IMR-90 (cell line): ENCODE measurements at regions not wholly inside any gene's neighbourhood (a gene's known extent, or its start where the extent isn't known, plus 50 kb on each side); places are given as distances from the start of the nearest gene placed in this dataset.

Experiments used
- ATAC-seq: fragments of 200-7000 bp; cut with Tn5 transposase; 2 replicates; pipeline ENCODE4 v1.9.1; 2020; ENCODE audit warnings: low read depth, mild to moderate bottlenecking, moderate library complexity
- BruUV-seq: library from RNA; stranded (reverse); fragments of 400-500 nt; replicated peaks from 2 replicates; lab custom pipeline; 2021; lab: Mats Ljungman, UMichigan
- CTCF ChIA-PET: fragments of 300-600 bp; formaldehyde crosslinking; extraction: SDS; loops from one replicate; lab custom pipeline; 2021; ENCODE audit warnings: antibody characterized with exemption; lab: Yijun Ruan, JAX
- POLR2A ChIA-PET: fragments of 300-600 bp; sonication (Branson Sonifier 250); formaldehyde crosslinking; loops from one replicate; lab custom pipeline; 2022; ENCODE audit warnings: antibody characterized with exemption; ENCODE audit not compliant: unreplicated experiment; lab: Charles Lee
- DNase-seq: peaks from one replicate; pipeline ENCODE4 v3.0.0; 2013
- H2AFZ ChIP-seq: replicated peaks from 2 replicates; pipeline ENCODE3; 2013; ENCODE audit warnings: low read length, mild to moderate bottlenecking; ENCODE audit not compliant: poor library complexity
- H2AK5ac ChIP-seq: 2 replicates; pipeline ENCODE4 v1.6.1; 2013; ENCODE audit warnings: low read depth, low read length, inconsistent platforms
- H2AK9ac ChIP-seq: replicated peaks from 2 replicates; pipeline ENCODE3; 2013; ENCODE audit warnings: mild to moderate bottlenecking, low read depth, low read length, moderate library complexity; ENCODE audit not compliant: poor library complexity
- H2BK120ac ChIP-seq: 2 replicates; pipeline ENCODE4 v1.6.1; 2013; ENCODE audit warnings: low read depth, low read length, inconsistent platforms
- H2BK15ac ChIP-seq: 3 replicates; pipeline ENCODE4 v1.6.1; 2013; ENCODE audit warnings: low read depth, low read length, inconsistent platforms
- H2BK20ac ChIP-seq: 2 replicates; pipeline ENCODE4 v1.6.1; 2013; ENCODE audit warnings: low read depth, mild to moderate bottlenecking, inconsistent platforms, low read length, moderate library complexity
- H2BK5ac ChIP-seq: 2 replicates; pipeline ENCODE4 v1.6.1; 2013; ENCODE audit warnings: mild to moderate bottlenecking, low read depth, low read length, inconsistent platforms; ENCODE audit not compliant: poor library complexity, severe bottlenecking
- H3K14ac ChIP-seq: replicated peaks from 2 replicates; pipeline ENCODE4 v1.6.1; 2013; ENCODE audit warnings: low read depth, low read length, inconsistent platforms
- H3K18ac ChIP-seq: 2 replicates; pipeline ENCODE4 v1.6.1; 2013; ENCODE audit warnings: low read depth, low read length, control low read depth
- H3K23ac ChIP-seq: 2 replicates; pipeline ENCODE4 v1.6.1; 2013; ENCODE audit warnings: low read depth, low read length, inconsistent platforms
- H3K27ac ChIP-seq: 2 replicates; pipeline ENCODE4 v1.5.1; 2013; ENCODE audit warnings: mild to moderate bottlenecking, control low read depth, low read length; ENCODE audit not compliant: insufficient read depth
- H3K27me3 ChIP-seq: 2 replicates; pipeline ENCODE4 v1.6.1; 2013; ENCODE audit warnings: low read length; ENCODE audit not compliant: control insufficient read depth, insufficient read depth
- H3K36me3 ChIP-seq: 2 replicates; pipeline ENCODE4 v1.6.1; 2013; ENCODE audit warnings: low read length, mixed read lengths; ENCODE audit not compliant: control insufficient read depth, insufficient read depth
- H3K4ac ChIP-seq: 2 replicates; pipeline ENCODE4 v1.6.1; 2013; ENCODE audit warnings: low read depth, low read length, inconsistent platforms
- H3K4me1 ChIP-seq: 2 replicates; pipeline ENCODE4 v1.6.1; 2013; ENCODE audit warnings: low read length, mixed read lengths; ENCODE audit not compliant: control insufficient read depth, insufficient read depth
- H3K4me2 ChIP-seq: 2 replicates; pipeline ENCODE4 v1.6.1; 2013; ENCODE audit warnings: low read depth, mild to moderate bottlenecking, control low read depth, low read length, moderate library complexity
- H3K4me3 ChIP-seq: 2 replicates; pipeline ENCODE4 v1.5.1; 2013; ENCODE audit warnings: low read depth, mild to moderate bottlenecking, control low read depth, low read length, moderate library complexity; ENCODE audit not compliant: insufficient read depth
- H3K56ac ChIP-seq: 2 replicates; pipeline ENCODE4 v1.6.1; 2013; ENCODE audit warnings: low read length, inconsistent platforms; ENCODE audit not compliant: insufficient read depth; ENCODE audit errors: extremely low read depth
- H3K79me1 ChIP-seq, 2 experiments: 2 replicates each; pipeline ENCODE4 v1.6.1; 2013; ENCODE audit warnings: low read length in 2 of 2, inconsistent platforms in 1 of 2, low read depth in 1 of 2
- H3K9ac ChIP-seq: 2 replicates; pipeline ENCODE4 v1.6.1; 2013; ENCODE audit warnings: low read depth, low read length, control low read depth
- H3K9me1 ChIP-seq: 2 replicates; pipeline ENCODE4 v1.6.1; 2013; ENCODE audit warnings: low read length, inconsistent platforms; ENCODE audit not compliant: insufficient read depth
- H3K9me3 ChIP-seq: 2 replicates; pipeline ENCODE4 v1.6.1; 2013; ENCODE audit warnings: low read length; ENCODE audit not compliant: control insufficient read depth, insufficient read depth
- H4K20me1 ChIP-seq: 2 replicates; pipeline ENCODE4 v1.6.1; 2013; ENCODE audit warnings: low read length, inconsistent platforms; ENCODE audit not compliant: insufficient read depth
- H4K5ac ChIP-seq: 2 replicates; pipeline ENCODE4 v1.6.1; 2013; ENCODE audit warnings: mild to moderate bottlenecking, low read depth, low read length, control low read depth
- H4K8ac ChIP-seq, 2 experiments: 2 replicates each; pipeline ENCODE4 v1.6.1; 2013; ENCODE audit warnings: low read depth in 2 of 2, low read length in 2 of 2, control low read depth in 1 of 2, inconsistent platforms in 1 of 2
- H4K91ac ChIP-seq: 2 replicates; pipeline ENCODE4 v1.6.1; 2013; ENCODE audit warnings: low read depth, low read length, inconsistent platforms; ENCODE audit not compliant: insufficient read depth
- BHLHE40 ChIP-seq: fragments of 150-350 bp; IDR thresholded peaks from 2 replicates; pipeline ENCODE4 v1.6.1; 2016; ENCODE audit warnings: mild to moderate bottlenecking, low read depth, low read length
- CEBPB ChIP-seq: IDR thresholded peaks from 2 replicates; pipeline ENCODE4 v1.6.1; 2012; ENCODE audit warnings: low read depth, low read length, improper control_type of control experiment
- CHD1 ChIP-seq: IDR thresholded peaks from 2 replicates; pipeline ENCODE4 v1.6.1; 2012; ENCODE audit warnings: low read depth, low read length, improper control_type of control experiment
- MAFK ChIP-seq: IDR thresholded peaks from 2 replicates; pipeline ENCODE4 v1.6.1; 2012; ENCODE audit warnings: low read depth, low read length, improper control_type of control experiment
- MAZ ChIP-seq: IDR thresholded peaks from 2 replicates; pipeline ENCODE4 v1.6.1; 2012; ENCODE audit warnings: low read depth, mild to moderate bottlenecking, low read length, improper control_type of control experiment, moderate library complexity, borderline replicate concordance
- POLR2A ChIP-seq: IDR thresholded peaks from 2 replicates; pipeline ENCODE4 v1.6.1; 2012; ENCODE audit warnings: mild to moderate bottlenecking, low read depth, low read length
- RCOR1 ChIP-seq: IDR thresholded peaks from 2 replicates; pipeline ENCODE4 v1.6.1; 2012; ENCODE audit warnings: mild to moderate bottlenecking, low read length, improper control_type of control experiment; ENCODE audit not compliant: insufficient replicate concordance
- SMC3 ChIP-seq: fragments of 150-350 bp; IDR thresholded peaks from 2 replicates; pipeline ENCODE4 v1.6.1; 2016; ENCODE audit warnings: low read depth, mild to moderate bottlenecking, antibody characterized with exemption, low read length, moderate library complexity
- WGBS, 2 experiments: methylation state at CpG; one replicate each; pipeline versions ENCODE4 v1.1.5 to v1.1.7; 2013; ENCODE audit warnings: missing lambda C conversion rate in 2 of 2; ENCODE audit not compliant: insufficient read length in 1 of 2; ENCODE audit errors: extremely low coverage in 2 of 2; 5-methylcytosine and 5-hydroxymethylcytosine counted together
- dilution Hi-C: fragments of 300-500 bp; cut with HindIII; formaldehyde crosslinking; loops from one replicate; pipeline ENCODE4 v1.14.3; 2018; ENCODE audit warnings: low sequenced_read_pairs; ENCODE audit not compliant: unreplicated experiment
- in situ Hi-C: fragments of 300-500 bp; cut with MboI; formaldehyde crosslinking; loops from 3 replicates; pipeline ENCODE4 v1.14.3; 2019; ENCODE audit warnings: low sequenced_read_pairs, inconsistent platforms, mixed read lengths
- intact Hi-C: fragments of 100-400 bp; cut with micrococcal nuclease; formaldehyde crosslinking; loops from 2 replicates; pipeline ENCODE4 v1.10.0; 2022
- TF ChIP-seq, protein P1 (sequence below): fragments of 150-350 bp; IDR thresholded peaks from 2 replicates; pipeline ENCODE4 v1.6.1; 2016; ENCODE audit warnings: low read depth, mild to moderate bottlenecking, low read length, moderate library complexity, borderline replicate concordance
- TF ChIP-seq, protein P2 (sequence below): fragments of 150-350 bp; IDR thresholded peaks from 2 replicates; pipeline ENCODE4 v1.6.1; 2017; ENCODE audit warnings: mild to moderate bottlenecking, antibody characterized with exemption, low read length, low read depth

DNA sequence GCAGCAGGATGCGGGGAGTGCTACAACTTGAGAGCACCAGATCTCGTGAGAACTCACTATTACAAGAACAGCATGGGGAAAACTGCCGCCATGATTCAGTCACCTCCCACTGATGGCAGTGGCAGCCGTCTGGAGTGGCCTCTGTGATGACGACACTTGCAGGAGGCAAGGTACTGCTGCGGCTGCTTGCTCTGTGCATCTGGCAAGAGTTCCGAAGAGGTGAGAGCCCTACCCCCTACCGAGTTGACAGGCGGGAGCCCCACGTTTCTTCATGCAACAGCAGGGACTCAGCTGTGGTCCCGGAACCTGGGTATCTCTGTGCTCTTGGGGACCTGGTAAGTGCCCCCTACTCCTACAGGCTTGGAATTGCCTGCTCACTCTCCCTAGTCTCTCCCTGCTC, 1672.7 kb upstream of the TMEFF2 start:
- no peaks in the 10 kb centered on the region for H3K79me1 ChIP-seq
- TF ChIP-seq CEBPB: no peak
- TF ChIP-seq POLR2A: no peak
- no peak for TF ChIP-seq SMC3
- TF ChIP-seq, protein P1, sequence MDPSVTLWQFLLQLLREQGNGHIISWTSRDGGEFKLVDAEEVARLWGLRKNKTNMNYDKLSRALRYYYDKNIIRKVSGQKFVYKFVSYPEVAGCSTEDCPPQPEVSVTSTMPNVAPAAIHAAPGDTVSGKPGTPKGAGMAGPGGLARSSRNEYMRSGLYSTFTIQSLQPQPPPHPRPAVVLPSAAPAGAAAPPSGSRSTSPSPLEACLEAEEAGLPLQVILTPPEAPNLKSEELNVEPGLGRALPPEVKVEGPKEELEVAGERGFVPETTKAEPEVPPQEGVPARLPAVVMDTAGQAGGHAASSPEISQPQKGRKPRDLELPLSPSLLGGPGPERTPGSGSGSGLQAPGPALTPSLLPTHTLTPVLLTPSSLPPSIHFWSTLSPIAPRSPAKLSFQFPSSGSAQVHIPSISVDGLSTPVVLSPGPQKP: no peak
- TF ChIP-seq, protein P2, sequence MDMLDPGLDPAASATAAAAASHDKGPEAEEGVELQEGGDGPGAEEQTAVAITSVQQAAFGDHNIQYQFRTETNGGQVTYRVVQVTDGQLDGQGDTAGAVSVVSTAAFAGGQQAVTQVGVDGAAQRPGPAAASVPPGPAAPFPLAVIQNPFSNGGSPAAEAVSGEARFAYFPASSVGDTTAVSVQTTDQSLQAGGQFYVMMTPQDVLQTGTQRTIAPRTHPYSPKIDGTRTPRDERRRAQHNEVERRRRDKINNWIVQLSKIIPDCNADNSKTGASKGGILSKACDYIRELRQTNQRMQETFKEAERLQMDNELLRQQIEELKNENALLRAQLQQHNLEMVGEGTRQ: no peak
- no peak for TF ChIP-seq MAFK
- no peak for TF ChIP-seq RCOR1
- TF ChIP-seq MAZ: no peak
- TF ChIP-seq CHD1: no peak
- TF ChIP-seq BHLHE40: no peak
- H2AFZ ChIP-seq: no peak overlapping the region
- H3K56ac ChIP-seq: no peak overlapping the region
- ATAC-seq: no peak
- no peaks in the 10 kb centered on the region for H4K20me1 ChIP-seq
- no peaks in the 10 kb centered on the region for H3K4me1 ChIP-seq
- H3K14ac ChIP-seq: no peak overlapping the region
- CTCF ChIA-PET: no interaction called here
- intact Hi-C loops: no loop called here
- H2AK5ac ChIP-seq: no peak overlapping the region
- no peak overlapping the region for H4K8ac ChIP-seq
- H3K27me3 ChIP-seq: no peaks in the 10 kb centered on the region
- no peak overlapping the region for H3K23ac ChIP-seq
- no peak overlapping the region for H2BK120ac ChIP-seq
- H2AK9ac ChIP-seq: no peak overlapping the region
- no peak overlapping the region for H3K18ac ChIP-seq
- WGBS, 2 experiments: 77% methylated on average over 5 of the region's 11 CpGs; no CpG with 5 or more reads in 1 of the 2 experiments
- no peaks in the 10 kb centered on the region for H3K36me3 ChIP-seq
- no TSS peak for BruUV-seq
- no peak overlapping the region for H2BK20ac ChIP-seq
- in situ Hi-C loops: no loop called here
- H2BK15ac ChIP-seq: no peak overlapping the region
- POLR2A ChIA-PET: no interaction called here
- no peak for DNase-seq
- H3K27ac ChIP-seq: no peak overlapping the region
- no peak overlapping the region for H3K4ac ChIP-seq
- dilution Hi-C loops: no loop called here
- no peak overlapping the region for H3K4me2 ChIP-seq
- H4K91ac ChIP-seq: no peak overlapping the region
- peaks cover 13% of the 10 kb centered on the region; the same call in 1 of the 2 replicates for H3K9me3 ChIP-seq
- H2BK5ac ChIP-seq: no peak overlapping the region
- no peak overlapping the region for H4K5ac ChIP-seq
- H3K9me1 ChIP-seq: no peaks in the 10 kb centered on the region
- H3K4me3 ChIP-seq: no peak overlapping the region
- no peak overlapping the region for H3K9ac ChIP-seq
